ENCODE measurements at regions not wholly inside any gene's neighbourhood (a gene's known extent, or its start where the extent isn't known, plus 50 kb on each side); places are given as distances from the start of the nearest gene placed in this dataset.

DNA sequence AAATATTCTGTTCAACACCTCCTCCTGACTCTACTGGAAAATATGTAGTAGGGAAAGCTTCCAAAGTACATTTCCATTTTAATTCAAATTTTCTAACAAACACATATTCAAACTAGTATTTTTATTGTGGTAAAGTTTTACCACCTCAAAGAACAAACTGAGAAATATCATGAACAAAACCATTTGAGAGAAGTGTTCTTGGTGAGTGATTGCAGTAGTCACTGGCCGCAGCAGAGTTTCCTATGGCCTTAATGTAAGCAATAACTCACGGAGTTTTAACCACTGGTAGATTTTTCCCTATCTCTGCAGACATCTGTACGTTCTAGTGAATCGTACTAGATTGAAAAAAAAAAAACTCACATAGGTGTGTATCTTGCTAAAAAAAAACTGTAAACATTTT is 487.0 kb upstream of the FZD8 start:
- TF ChIP-seq, protein P1, sequence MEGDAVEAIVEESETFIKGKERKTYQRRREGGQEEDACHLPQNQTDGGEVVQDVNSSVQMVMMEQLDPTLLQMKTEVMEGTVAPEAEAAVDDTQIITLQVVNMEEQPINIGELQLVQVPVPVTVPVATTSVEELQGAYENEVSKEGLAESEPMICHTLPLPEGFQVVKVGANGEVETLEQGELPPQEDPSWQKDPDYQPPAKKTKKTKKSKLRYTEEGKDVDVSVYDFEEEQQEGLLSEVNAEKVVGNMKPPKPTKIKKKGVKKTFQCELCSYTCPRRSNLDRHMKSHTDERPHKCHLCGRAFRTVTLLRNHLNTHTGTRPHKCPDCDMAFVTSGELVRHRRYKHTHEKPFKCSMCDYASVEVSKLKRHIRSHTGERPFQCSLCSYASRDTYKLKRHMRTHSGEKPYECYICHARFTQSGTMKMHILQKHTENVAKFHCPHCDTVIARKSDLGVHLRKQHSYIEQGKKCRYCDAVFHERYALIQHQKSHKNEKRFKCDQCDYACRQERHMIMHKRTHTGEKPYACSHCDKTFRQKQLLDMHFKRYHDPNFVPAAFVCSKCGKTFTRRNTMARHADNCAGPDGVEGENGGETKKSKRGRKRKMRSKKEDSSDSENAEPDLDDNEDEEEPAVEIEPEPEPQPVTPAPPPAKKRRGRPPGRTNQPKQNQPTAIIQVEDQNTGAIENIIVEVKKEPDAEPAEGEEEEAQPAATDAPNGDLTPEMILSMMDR (IDR thresholded peaks at IDR 0.05), result no peak
- no peak for TF ChIP-seq POLR2A (IDR thresholded peaks at IDR 0.05)

Data from upper lobe of left lung (tissue), 4 donors.